HG03571 (cell line): ENCODE measurements at regions not wholly inside any gene's neighbourhood (a gene's known extent, or its start where the extent isn't known, plus 50 kb on each side); places are given as distances from the start of the nearest gene placed in this dataset.
"Not testable (repeated sequence)": the region's sequence is repeated elsewhere in the genome, so short reads cannot be mapped to it uniquely, and the experiment has no call there.

ENCODE experiments used
- ATAC-seq: cut with Tn5 transposase; IDR thresholded peaks from one replicate; pipeline ENCODE4 v1.9.1; 2021; ENCODE audit not compliant: unreplicated experiment

GRCh38 chr16:87161822-87162676, 155.1 kb downstream of the C16orf95 start:
- no peak for ATAC-seq

- not testable (repeated sequence) for ATAC-seq
Measured at GRCh38 chr16:87162799-87163198, 154.4 kb downstream of the C16orf95 start.

- no peak for ATAC-seq
Measured at GRCh38 chr16:87163637-87164036, 153.6 kb downstream of the C16orf95 start.

GRCh38 chr16:87165151-87165550, 152.0 kb downstream of the C16orf95 start:
- no peak for ATAC-seq

GRCh38 chr16:87165885-87166284, 151.3 kb downstream of the C16orf95 start:
- no peak for ATAC-seq

- no peak for ATAC-seq
Measured at GRCh38 chr16:87166321-87166720, 150.9 kb downstream of the C16orf95 start.

GRCh38 chr16:87166934-87167333, 150.3 kb downstream of the C16orf95 start:
- ATAC-seq, result no peak

GRCh38 chr16:87169509-87169995, 147.6 kb downstream of the C16orf95 start:
- no peak for ATAC-seq

GRCh38 chr16:87170310-87170709, 146.9 kb downstream of the C16orf95 start:
- no peak for ATAC-seq

GRCh38 chr16:87171723-87172122, 145.5 kb downstream of the C16orf95 start:
- ATAC-seq, result no peak

GRCh38 chr16:87172632-87173031, 144.6 kb downstream of the C16orf95 start:
- no peak for ATAC-seq

GRCh38 chr16:87173294-87173893, 143.8 kb downstream of the C16orf95 start:
- ATAC-seq, result no peak

GRCh38 chr16:87174061-87174460, 143.1 kb downstream of the C16orf95 start:
- no peak for ATAC-seq

- no peak for ATAC-seq
Measured at GRCh38 chr16:87176735-87177134, 140.5 kb downstream of the C16orf95 start.

GRCh38 chr16:87177673-87178072, 139.5 kb downstream of the C16orf95 start:
- ATAC-seq, result no peak

GRCh38 chr16:87178177-87178863, 138.9 kb downstream of the C16orf95 start:
- no peak for ATAC-seq

GRCh38 chr16:87178977-87179376, 138.2 kb downstream of the C16orf95 start:
- no peak for ATAC-seq

GRCh38 chr16:87180069-87180468, 137.1 kb downstream of the C16orf95 start:
- no peak for ATAC-seq

- no peak for ATAC-seq
Measured at GRCh38 chr16:87182759-87183158, 134.4 kb downstream of the C16orf95 start.

- no peak for ATAC-seq
Measured at GRCh38 chr16:87183647-87184046, 133.5 kb downstream of the C16orf95 start.

- ATAC-seq, result no peak
Measured at GRCh38 chr16:87185308-87185707, 131.9 kb downstream of the C16orf95 start.

GRCh38 chr16:87185983-87186382, 131.2 kb downstream of the C16orf95 start:
- no peak for ATAC-seq
